ENCODE measurements at regions not wholly inside any gene's neighbourhood (a gene's known extent, or its start where the extent isn't known, plus 50 kb on each side); places are given as distances from the start of the nearest gene placed in this dataset.
A peak's percentile ranks its signal among the peaks of the same experiment; 100 is the strongest.

GRCh38 chr2:46829231-46829995 is 86.2 kb downstream of the MCFD2 start:
- DNase-seq = no peak

- no peak for DNase-seq
Measured at GRCh38 chr2:46828491-46829230, 86.9 kb downstream of the MCFD2 start.

- DNase-seq = no peak
Measured at GRCh38 chr2:46828135-46828438, 87.5 kb downstream of the MCFD2 start.

GRCh38 chr2:46827274-46828134 is 88.1 kb downstream of the MCFD2 start:
- DNase-seq = no peak

- DNase-seq = no peak
Measured at GRCh38 chr2:46826569-46827245, 88.9 kb downstream of the MCFD2 start.

GRCh38 chr2:46825939-46826568 is 89.6 kb downstream of the MCFD2 start:
- peak; percentile 34 for DNase-seq

GRCh38 chr2:46825231-46825938 is 90.2 kb downstream of the MCFD2 start:
- peak; percentile 25 for DNase-seq

GRCh38 chr2:46824611-46825010 is 91.0 kb downstream of the MCFD2 start:
- no peak for DNase-seq

GRCh38 chr2:46821600-46821999 is 94.0 kb downstream of the MCFD2 start:
- no peak for DNase-seq

- DNase-seq = no peak
Measured at GRCh38 chr2:46818819-46819218, 96.8 kb downstream of the MCFD2 start.

- no peak for DNase-seq
Measured at GRCh38 chr2:46818141-46818621, 97.4 kb downstream of the MCFD2 start.

GRCh38 chr2:46816846-46817726 is 98.5 kb downstream of the MCFD2 start:
- no peak for DNase-seq

- DNase-seq = no peak
Measured at GRCh38 chr2:46816151-46816845, 99.3 kb downstream of the MCFD2 start.

GRCh38 chr2:46815121-46815802 is 100.3 kb downstream of the MCFD2 start:
- no peak for DNase-seq

- DNase-seq = peak; percentile 73
Measured at GRCh38 chr2:46814160-46814961, 101.2 kb downstream of the MCFD2 start.

- DNase-seq = no peak
Measured at GRCh38 chr2:46813680-46814079, 101.9 kb downstream of the MCFD2 start.

GRCh38 chr2:46813020-46813415 is 102.6 kb downstream of the MCFD2 start:
- DNase-seq = peak; percentile 58
